MCF 10A (cell line): ENCODE measurements at regions not wholly inside any gene's neighbourhood (a gene's known extent, or its start where the extent isn't known, plus 50 kb on each side); places are given as distances from the start of the nearest gene placed in this dataset.
A peak's percentile ranks its signal among the peaks of the same experiment; 100 is the strongest.

Source experiments
- BruUV-seq: library from RNA; stranded (reverse); fragments of 400-500 nt; replicated peaks from 2 replicates; lab custom pipeline; 2021; lab: Mats Ljungman, UMichigan
- CTCF ChIA-PET: fragments of 300-600 bp; sonication (Branson Sonifier 250); formaldehyde crosslinking; extraction: SDS; loops from one replicate; lab custom pipeline; 2021; ENCODE audit warnings: antibody characterized with exemption, inconsistent platforms; lab: Yijun Ruan, JAX
- POLR2A ChIA-PET: fragments of 300-600, 350-650 bp; sonication (Branson Sonifier 250); formaldehyde crosslinking; extraction: SDS; loops from one replicate; lab custom pipeline; 2020; ENCODE audit warnings: antibody characterized with exemption, inconsistent platforms; lab: Yijun Ruan, JAX
- DNase-seq: peaks from one replicate; pipeline ENCODE4 v3.0.0-alpha.2; 2018; ENCODE audit not compliant: unreplicated experiment
- H3K27ac Mint-ChIP-seq: one replicate; pipeline ENCODE4 v1.8.0; 2022; ENCODE audit warnings: mild to moderate bottlenecking, low read depth, mixed read lengths; ENCODE audit not compliant: unreplicated experiment
- H3K27me3 Mint-ChIP-seq: one replicate; pipeline ENCODE4 v1.8.0; 2022; ENCODE audit warnings: mixed read lengths; ENCODE audit not compliant: insufficient read depth, unreplicated experiment
- H3K36me3 Mint-ChIP-seq: one replicate; pipeline ENCODE4 v1.8.0; 2022; ENCODE audit warnings: mild to moderate bottlenecking, moderate library complexity, mixed read lengths; ENCODE audit not compliant: insufficient read depth, unreplicated experiment
- H3K4me1 Mint-ChIP-seq: one replicate; pipeline ENCODE4 v1.8.0; 2022; ENCODE audit warnings: mixed read lengths; ENCODE audit not compliant: insufficient read depth, unreplicated experiment
- H3K4me3 Mint-ChIP-seq: one replicate; pipeline ENCODE4 v1.8.0; 2022; ENCODE audit warnings: mild to moderate bottlenecking, moderate library complexity, mixed read lengths; ENCODE audit not compliant: unreplicated experiment
- H3K9me3 Mint-ChIP-seq: one replicate; pipeline ENCODE4 v1.8.0; 2022; ENCODE audit warnings: mixed read lengths; ENCODE audit not compliant: unreplicated experiment
- intact Hi-C: fragments of 100-400 bp; cut with micrococcal nuclease; formaldehyde crosslinking; loops from 2 replicates; pipeline ENCODE4 v1.14.1; 2022
- TF ChIP-seq, protein P1 (sequence below): fragments of 200-600 bp; IDR thresholded peaks from one replicate; pipeline ENCODE4 v1.8.0; 2022; ENCODE audit warnings: antibody characterized with exemption, mild to moderate bottlenecking; ENCODE audit not compliant: unreplicated experiment

DNA sequence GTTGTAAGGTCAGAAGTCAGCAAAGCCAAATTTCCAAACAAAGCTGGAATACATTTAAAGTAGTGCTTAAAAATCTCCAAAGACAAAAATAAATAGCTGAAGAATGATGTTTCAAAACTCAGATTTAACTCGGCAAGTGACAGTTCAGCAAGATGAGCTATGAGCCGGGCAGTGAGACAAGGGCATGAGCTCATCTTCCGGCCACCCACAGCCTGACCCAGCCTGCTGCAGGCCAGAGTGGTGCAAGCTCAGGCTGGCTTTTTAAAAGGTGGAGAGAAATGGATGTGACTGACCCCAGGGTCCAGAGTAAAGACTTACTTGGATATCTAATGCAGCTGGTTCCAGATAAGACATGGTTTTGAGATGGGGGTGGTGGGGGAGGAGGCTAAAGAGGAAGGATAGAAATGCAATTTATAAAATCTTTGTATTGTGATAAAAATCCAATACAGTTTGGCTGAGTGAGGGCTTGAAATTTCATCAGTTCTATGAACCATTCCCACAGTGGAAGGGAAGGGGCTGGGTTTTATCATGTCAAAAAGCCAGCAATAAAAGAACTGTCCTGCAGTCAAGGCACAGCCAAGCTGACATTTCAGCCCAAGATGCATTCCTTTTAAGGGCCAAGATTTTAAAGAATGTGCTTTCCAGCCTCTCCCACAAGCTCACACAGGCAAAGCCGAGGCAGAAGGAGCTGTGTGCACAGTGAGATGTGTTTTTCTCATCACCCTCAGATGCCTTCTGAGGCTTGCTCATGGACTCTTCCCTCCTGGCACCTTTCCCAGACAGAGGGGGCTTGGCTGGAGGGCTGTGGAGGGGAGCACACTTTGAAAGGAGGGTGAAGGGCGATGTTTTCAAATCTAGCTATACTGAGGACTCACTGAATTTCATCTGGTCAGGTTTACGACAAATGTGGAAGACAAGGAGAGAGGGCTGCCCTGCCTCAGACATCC lies 97.9 kb upstream of the KLHL29 start:
- DNase-seq, result peak; percentile 61
- Mint-ChIP-seq H3K27me3 (no peaks in the 10 kb centered on the region), H3K27ac (no peak overlapping the region)

DNA sequence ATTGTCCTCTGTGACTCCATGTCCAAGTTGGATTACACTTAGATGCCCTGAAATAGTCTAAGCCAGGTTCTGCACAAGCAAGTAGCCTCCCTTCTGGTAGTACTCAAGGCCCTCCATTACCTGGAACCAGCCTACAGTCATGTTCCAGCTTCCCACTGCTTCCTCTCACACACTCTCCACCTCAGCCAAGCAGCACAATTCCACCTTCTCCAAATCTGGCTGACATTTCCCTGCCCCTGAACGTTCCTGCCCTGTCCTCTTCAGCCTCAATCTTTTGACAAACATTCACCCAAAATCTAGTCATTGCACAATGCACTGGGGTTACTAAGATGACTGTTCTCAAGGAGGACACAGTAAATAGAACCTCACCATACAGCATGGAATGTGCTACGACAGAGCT lies 95.3 kb upstream of the KLHL29 start:
- TF ChIP-seq, protein P1, sequence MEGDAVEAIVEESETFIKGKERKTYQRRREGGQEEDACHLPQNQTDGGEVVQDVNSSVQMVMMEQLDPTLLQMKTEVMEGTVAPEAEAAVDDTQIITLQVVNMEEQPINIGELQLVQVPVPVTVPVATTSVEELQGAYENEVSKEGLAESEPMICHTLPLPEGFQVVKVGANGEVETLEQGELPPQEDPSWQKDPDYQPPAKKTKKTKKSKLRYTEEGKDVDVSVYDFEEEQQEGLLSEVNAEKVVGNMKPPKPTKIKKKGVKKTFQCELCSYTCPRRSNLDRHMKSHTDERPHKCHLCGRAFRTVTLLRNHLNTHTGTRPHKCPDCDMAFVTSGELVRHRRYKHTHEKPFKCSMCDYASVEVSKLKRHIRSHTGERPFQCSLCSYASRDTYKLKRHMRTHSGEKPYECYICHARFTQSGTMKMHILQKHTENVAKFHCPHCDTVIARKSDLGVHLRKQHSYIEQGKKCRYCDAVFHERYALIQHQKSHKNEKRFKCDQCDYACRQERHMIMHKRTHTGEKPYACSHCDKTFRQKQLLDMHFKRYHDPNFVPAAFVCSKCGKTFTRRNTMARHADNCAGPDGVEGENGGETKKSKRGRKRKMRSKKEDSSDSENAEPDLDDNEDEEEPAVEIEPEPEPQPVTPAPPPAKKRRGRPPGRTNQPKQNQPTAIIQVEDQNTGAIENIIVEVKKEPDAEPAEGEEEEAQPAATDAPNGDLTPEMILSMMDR, result no peak
- intact Hi-C loops, result no loop called here
- ChIA-PET CTCF (no interaction called here), POLR2A (interaction anchor here (0.9 kb wide), 1 partner anchor 37 kb away, joined by 3 read pairs; no protein-coding TSS in a partner anchor)
- no peak overlapping the region for H3K4me3 Mint-ChIP-seq
- no TSS peak for BruUV-seq
- peaks cover 1% of the 10 kb centered on the region for H3K27me3 Mint-ChIP-seq
- H3K27ac Mint-ChIP-seq, result no peak overlapping the region
- no peak for DNase-seq
- no peaks in the 10 kb centered on the region for H3K36me3 Mint-ChIP-seq
- H3K9me3 Mint-ChIP-seq, result no peaks in the 10 kb centered on the region
- peaks cover 23% of the 10 kb centered on the region for H3K4me1 Mint-ChIP-seq

More for the DNA sequence above, 97.9 kb upstream of the KLHL29 start:
- POLR2A ChIA-PET, result interaction anchor here (1.1 kb wide), 1 partner anchor 71 kb away, joined by 3 read pairs; no protein-coding TSS in a partner anchor
- intact Hi-C loops, result no loop called here
- Mint-ChIP-seq H3K9me3 (no peaks in the 10 kb centered on the region), H3K4me1 (peaks cover 17% of the 10 kb centered on the region), H3K36me3 (no peaks in the 10 kb centered on the region), H3K4me3 (no peak overlapping the region)
- BruUV-seq, result no TSS peak
- CTCF ChIA-PET, result interaction anchor here (1.8 kb wide), 1 partner anchor 65 kb away, joined by 5 read pairs; no protein-coding TSS in a partner anchor
- TF ChIP-seq, protein P1, result no peak

DNA sequence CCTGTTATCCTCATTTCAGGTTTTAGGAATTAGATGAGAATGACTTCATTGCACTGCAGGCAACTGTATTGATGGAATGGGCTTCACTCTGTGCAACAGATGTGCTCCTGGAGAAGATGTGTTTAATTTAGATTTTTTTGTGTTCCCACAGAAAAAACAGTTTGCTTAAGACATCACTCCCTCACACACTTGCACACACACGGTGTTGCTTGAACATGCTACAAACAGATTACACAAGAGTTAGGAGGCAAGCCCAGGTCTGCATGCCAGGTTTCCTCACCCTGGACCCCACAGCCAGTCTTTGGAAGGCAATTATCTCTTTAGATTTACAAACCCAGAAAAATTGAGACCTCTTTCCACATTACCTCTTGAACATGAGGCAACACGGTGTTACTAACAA lies 93.7 kb upstream of the KLHL29 start:
- CTCF ChIA-PET, result no interaction called here
- TF ChIP-seq, protein P1, result no peak
- intact Hi-C loops, result no loop called here
- Mint-ChIP-seq H3K4me1 (peaks cover 23% of the 10 kb centered on the region), H3K4me3 (no peak overlapping the region), H3K36me3 (no peaks in the 10 kb centered on the region), H3K27ac (no peak overlapping the region), H3K9me3 (no peaks in the 10 kb centered on the region), H3K27me3 (peaks cover 17% of the 10 kb centered on the region)
- DNase-seq, result no peak
- POLR2A ChIA-PET, result interaction anchor here (0.7 kb wide), 1 partner anchor 58 kb away, joined by 3 read pairs; no protein-coding TSS in a partner anchor
- no TSS peak for BruUV-seq

DNA sequence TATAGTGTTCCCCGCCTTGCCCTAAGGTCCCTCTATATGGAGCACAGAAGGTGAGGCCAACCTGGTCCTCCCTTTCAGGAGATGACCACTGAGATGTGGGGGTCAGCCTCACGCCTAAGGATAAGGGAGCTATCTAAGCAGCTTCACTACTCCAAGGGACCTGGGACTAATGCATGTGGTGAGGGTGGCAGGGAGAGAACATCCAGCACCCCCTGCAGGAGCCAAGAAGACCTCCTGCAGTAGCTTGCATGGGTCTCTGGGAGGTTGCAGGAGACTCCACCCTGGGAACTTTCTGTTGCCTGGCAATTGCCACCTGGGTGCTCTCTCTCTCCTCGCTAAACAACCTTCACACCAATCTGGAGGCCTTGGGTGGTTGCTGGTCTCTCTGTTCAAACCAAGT lies 93.0 kb upstream of the KLHL29 start:
- Mint-ChIP-seq H3K27ac (no peak overlapping the region), H3K4me1 (peaks cover 15% of the 10 kb centered on the region), H3K27me3 (peaks cover 21% of the 10 kb centered on the region), H3K9me3 (no peaks in the 10 kb centered on the region), H3K36me3 (no peaks in the 10 kb centered on the region), H3K4me3 (no peak overlapping the region)
- ChIA-PET POLR2A (no interaction called here), CTCF (no interaction called here)
- no peak for DNase-seq
- intact Hi-C loops, result no loop called here
- TF ChIP-seq, protein P1, result no peak
- BruUV-seq, result no TSS peak
